ENCODE measurements at regions not wholly inside any gene's neighbourhood (a gene's known extent, or its start where the extent isn't known, plus 50 kb on each side); places are given as distances from the start of the nearest gene placed in this dataset.
"Not testable (repeated sequence)": the region's sequence is repeated elsewhere in the genome, so short reads cannot be mapped to it uniquely, and the experiment has no call there.

DNA sequence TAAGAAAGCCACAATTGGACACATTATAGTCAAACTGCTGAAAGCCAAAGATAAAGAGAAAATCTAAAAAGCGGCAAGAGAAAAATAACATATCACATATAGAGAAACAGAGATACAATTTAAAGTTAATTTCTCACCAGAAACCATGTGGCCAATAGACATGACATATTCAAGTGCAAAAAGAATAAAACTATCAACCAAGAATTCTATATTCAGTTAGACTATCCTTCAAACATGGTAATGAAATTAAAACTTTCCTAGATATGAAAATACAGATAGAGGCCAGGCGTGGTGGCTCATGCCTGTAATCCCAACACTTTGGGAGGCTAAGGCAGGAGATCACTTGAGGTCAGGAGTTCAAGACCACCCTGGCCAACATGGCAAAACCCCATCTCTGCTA is 129.1 kb upstream of the RNF32 start:
- DNase-seq = no peak

DNA sequence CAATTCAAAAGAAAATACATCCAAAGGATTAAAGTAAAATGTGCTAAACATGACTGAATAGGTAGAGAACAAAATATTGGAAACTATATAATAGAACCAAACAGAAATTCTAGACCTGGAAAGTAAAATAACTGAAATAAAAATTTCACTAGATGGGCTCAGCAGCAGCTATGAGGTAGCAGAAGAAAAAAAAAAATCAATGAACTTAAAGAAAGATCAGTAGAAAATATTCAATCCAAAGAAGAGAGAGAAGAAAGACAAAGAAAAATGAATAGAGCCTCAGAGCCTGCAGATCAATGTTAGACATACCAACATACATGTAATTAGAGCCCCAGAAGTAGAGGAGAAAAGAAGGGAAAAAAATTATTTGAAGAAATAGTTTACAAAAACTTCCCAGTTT is 129.6 kb upstream of the RNF32 start:
- DNase-seq = no peak

DNA sequence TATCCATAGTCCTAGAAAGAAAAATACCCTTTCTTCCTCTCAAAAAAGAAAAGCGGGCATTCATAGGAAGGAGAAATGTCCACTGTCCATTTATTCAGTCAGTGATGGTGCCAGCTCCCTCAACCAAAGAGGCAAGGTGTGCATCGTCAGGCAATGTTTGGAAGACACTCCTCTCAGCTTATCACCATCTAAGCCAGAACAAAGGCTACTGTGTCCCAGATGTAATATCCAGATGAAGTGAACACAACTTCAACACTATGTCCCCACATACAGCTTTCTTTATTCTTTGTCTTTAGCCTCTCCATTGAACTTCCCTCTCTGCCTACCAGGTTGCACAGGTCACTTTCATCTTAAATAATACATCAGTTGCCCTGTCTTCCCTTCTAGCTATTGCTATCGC is 131.4 kb upstream of the RNF32 start:
- no peak for DNase-seq

DNA sequence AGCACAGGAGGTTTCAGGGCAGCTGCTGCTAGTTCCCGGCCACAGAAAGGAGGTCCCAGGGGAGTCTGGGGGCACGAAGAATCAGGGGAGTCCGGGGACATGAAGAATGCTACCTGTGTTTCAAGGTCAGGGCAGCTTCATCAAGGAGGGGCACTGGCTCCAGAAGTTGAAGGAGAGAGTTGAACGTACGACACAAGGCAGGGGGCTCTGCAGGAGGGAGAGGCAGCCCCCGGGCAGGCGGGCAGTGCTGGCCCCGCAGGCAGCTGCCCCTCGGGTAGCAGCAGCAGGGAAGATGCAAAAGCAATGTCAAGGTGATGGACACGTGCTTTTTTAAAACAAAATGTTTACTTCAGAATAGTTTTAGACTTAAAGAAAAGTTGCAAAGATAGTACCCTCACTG is 134.7 kb upstream of the RNF32 start:
- DNase-seq = no peak

DNA sequence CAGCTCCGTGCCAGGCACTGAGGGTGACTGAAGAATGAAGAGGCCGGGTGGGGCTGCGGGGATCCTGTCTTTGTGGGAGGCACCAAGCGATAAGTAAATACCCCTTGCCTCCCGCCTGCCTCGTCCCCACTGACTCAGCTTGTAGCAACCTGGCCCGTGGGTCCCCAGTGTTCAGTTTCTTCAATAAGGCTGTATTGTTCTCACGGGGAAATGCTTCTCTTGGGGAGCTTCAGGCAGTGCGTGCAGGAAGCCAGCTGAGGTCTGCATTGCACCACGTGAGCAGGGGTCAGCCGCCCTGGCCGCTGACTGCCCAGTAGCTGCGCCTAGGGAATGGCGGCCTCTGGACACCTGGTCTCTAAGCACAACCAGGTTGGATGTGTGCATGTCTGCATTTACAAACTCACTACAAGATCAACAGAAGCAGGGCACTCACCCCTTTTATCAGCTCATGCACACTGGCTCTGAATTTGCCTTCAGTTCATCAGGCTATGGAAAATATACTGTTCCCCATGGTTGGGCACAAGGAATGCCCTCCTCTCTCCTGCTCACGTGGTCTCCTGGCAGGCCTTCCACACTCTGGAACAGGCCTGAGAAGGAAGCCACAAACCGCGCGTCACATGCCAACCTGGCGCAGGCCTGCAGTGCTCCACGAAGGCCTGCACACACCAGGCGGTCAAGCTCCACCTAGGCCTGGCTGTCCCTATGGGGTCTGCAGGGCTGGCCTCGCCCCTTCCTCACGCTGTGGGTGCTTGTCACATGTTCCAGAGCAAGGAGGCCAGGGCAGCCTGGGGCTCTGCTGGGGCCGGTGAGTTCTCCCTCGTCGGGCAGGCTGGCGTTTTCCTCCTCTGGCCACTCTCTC is 135.7 kb upstream of the RNF32 start:
- no peak for DNase-seq

DNA sequence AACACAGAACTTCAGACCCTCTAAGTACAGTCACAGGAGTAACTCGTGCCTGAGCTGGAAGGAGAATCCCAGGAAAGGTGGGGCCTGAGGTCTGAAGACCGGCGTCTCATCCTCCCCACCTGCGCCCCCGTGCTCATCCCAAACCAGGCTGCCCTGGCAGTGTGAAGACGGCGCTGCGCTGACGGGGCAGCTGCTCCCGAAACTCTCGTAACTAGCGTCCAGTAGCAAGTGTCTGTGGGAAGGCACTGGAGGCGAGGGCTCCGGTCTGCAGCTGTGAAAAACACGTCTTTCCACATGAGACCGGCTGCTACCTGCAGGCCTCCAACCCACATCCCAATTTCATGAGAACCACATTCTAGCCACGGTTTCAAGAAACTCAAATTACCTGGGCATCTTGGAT is 136.6 kb upstream of the RNF32 start:
- no peak for DNase-seq

DNA sequence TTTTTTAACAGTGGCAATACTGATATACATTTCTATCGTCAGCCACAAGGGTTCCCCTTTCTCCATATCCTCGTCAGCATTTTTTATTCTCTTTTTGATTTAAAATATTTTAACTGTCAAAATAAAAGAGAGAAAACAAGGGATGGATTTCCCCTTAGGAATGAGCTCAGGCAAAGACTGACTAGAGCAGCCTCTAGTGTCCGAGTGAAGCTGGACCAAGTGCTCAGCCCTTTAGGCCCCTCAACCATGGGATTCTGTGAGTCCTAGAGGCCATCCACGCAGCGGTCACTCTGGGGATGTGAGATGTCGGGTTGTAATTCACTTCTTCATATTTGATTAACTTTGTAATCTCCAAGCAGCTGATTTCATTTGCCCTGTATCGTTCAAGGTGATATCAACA is 137.4 kb upstream of the RNF32 start:
- no peak for DNase-seq

DNA sequence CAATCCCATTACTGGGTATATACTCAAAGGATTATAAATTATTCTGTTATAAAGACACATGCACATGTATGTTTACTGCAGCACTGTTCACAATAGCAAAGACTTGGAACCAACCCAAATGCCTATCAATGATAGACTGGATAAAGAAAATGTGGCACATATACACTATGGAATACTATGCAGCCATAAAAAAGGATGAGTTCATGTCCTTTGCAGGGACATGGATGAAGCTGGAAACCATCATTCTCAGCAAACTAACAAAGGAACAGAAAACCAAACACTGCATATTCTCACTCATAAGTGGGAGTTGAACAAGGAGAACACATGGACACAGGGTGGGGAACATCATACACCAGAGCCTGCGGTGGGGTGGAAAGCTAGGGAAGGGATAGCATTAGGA is 138.8 kb upstream of the RNF32 start:
- not testable (repeated sequence) for DNase-seq

DNA sequence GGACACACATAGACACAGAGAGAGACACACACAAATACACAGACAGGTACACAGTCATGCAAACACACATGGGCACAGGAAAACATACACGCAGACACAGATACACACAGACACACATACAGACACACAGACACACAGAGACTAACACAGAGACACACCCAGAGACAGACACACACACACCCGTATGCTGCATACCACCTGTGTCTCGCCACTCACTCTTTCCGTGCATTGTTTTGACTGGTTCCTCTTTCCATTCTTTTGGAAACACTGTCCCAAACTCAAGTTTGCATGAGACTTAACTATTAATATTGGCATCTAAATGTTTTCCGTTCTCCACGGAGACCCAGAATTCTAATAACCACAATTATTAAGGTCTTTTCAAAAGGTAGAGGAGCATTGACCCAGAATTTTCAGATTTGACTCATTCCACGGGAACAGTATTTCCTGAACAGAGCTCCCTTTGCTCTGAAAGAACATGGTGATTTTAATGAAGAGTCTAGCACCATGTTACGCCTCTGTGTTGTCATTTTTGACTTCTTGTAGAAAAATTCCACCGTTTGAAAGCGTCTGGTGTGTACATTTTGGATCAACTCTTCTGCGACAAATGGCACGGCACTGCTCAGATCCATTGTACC is 141.2 kb upstream of the RNF32 start:
- no peak for DNase-seq

DNA sequence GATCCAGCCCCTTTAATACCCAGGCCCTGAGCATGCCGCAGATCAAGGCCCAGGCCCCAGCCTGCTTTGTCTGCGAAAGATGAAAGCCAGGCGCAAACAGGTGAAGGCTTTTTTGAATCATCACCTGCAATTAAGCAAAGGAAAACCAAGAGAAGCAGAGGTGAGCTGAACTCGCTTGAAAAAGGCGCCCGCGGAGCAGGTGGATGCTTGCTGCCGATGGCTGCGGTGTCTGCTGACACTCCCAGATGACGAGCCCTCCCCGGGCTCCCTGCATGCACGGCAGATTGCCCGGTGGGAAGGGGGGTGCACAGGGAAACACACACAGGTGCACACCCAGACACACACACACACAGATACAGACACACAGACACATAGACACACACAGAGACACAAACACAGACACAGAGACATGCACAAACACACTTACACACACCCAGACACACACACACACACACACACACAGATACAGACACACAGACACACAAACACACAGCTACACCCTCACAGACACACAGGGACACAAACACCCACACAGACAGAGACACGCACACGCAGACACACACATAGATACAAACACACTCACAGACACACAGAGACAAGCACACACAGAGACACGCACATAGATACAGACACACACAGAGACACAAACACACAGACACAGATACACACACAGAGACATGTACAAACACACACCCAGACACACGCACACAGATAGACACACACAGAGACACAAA is 142.6 kb upstream of the RNF32 start:
- peak; percentile 70 for DNase-seq

DNA sequence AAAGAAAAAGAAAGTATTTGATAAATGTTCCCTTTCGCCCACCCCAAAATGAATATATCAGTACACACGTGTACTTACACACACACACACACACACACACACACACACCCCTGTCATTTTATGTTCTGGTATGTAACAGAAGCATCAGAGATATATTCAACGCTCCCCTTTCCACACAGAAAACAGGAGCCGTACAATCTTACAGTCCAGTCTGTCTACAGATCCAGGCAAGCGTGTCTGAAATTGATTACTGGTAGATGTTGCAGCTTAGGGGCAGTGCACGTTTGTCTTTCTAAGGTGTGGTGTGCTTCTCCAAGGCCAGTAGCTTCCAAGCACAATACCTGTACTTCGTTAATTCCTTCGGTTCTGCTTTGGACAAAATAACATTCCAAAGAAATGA is 143.7 kb upstream of the RNF32 start:
- no peak for DNase-seq

DNA sequence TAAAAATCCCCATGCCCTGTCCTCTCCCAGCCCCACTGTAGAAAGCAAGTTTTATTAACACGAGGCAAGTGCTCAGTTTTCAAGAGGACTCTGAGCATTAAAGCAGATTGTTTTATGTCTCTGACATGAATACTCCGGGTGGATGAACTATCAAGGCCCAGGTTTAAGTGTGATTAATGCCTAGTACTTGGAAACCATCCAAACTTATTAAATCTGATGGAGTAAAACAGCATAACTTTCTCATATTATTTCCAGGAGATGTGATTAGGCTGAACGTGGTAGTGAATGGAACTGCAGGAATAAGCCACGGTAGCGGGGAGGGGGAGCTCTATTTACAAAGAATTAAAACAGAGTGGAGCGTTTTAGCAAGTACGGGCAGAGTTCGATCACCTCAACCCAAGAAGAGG is 144.2 kb upstream of the RNF32 start:
- DNase-seq = peak; percentile 63

DNA sequence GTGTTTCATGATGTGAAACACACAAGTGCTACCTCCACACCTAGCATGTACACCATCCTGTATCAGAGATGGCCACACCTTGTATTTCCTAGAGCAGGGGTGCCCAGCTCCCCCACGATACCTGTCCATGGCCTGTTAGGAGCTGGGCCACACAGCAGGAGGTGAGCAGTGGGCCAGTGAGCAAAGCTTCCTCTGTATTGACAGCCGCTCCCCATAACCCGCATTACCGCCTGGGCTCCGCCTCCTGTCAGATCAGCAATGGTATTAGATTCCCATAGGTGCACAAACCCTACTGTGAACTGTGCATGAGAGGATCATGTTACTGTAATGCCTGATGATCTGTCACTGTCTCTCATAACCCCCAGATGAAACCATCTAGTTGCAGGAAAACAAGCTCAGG is 145.6 kb upstream of the RNF32 start:
- peak; percentile 38 for DNase-seq

DNA sequence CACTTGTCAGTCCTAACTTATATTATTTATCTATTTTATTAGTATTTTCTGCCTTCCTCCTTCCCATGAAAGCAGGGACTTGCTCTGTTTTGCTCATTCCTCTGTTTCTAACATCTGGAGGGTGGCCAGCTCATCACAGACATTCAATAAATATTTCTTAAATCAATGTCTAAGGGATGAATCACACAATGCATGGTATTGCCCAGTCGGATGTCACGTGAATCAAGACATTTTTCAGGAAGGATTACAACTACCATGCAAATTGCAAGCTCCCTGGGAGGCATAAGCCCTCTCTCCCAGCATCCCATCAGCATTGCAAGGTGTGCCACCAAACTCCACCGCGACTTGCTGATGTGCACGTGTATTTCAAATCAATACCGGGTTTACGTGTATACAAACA is 146.6 kb upstream of the RNF32 start:
- DNase-seq = no peak

DNA sequence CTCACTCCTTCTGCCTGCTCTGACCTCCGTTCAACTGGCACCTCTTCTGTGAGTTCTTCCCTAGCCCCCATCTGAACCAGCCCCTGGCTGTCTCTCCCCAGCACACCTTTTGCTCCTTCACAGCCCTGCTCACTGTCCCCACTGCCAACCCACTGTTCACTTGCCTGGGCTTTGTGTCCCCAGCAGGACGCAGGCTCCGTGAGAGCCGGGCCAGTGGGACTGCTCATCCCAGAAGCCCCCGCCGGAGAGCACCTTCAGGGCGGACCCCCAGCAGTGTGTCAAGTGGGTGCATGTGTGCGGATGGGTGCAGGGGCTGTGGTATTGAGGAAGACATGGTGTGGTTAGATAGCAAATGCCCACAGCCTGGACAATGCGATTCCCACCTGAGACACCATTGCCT is 148.4 kb upstream of the RNF32 start:
- no peak for DNase-seq

DNA sequence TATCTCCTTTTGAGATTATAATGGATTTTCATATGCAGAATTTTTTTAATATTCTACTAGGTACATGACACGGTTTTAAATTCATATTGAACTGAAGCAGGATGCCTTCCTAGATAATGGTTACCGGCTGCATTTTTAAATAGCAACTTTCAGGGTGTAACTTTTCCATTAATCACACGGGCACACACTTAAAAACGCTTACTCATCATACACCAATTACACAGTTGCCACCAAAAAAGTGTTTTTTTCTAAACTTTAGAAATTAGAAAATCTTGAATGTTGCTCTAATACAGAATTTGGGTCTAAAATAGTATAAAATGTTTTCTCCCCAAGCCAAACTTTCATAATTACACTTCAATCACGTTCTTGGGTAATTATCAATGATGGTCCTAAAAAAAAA is 149.1 kb upstream of the RNF32 start:
- DNase-seq = no peak

DNA sequence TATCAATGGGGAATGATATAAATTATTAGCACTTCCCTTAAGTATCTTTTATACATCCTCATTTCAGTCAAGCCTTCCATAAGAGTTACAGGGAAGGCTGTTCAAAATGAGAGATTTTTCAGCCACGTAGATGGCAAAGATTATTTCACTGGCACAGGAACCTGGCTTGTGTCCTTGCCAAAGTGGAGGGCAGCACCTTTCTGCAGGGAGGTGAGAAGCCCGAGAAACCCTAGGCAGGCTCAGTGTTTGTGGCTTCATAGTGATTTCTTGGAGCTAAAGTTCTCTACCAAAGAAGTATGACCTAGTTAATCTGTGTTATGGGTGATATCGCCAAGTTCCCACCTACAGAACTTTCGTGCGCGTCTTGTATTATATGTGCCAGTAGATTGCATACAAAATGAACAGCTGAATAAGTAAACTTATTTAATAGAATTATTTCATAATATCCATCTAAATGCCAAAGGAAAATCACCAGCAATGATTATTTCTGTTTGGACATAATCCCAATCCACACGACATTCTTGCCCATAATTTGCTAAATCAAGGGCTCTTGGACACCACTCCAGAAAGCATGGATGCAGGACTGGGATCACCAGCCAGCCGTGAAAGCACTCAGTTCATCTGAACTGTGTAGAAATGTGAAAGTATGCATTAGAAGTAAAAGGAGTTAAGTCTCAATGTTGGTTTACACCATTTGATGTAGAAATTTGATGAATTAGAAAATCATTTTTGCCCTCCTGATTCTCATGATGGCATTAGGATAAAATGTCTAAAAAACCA is 150.4 kb upstream of the RNF32 start:
- no peak for DNase-seq

DNA sequence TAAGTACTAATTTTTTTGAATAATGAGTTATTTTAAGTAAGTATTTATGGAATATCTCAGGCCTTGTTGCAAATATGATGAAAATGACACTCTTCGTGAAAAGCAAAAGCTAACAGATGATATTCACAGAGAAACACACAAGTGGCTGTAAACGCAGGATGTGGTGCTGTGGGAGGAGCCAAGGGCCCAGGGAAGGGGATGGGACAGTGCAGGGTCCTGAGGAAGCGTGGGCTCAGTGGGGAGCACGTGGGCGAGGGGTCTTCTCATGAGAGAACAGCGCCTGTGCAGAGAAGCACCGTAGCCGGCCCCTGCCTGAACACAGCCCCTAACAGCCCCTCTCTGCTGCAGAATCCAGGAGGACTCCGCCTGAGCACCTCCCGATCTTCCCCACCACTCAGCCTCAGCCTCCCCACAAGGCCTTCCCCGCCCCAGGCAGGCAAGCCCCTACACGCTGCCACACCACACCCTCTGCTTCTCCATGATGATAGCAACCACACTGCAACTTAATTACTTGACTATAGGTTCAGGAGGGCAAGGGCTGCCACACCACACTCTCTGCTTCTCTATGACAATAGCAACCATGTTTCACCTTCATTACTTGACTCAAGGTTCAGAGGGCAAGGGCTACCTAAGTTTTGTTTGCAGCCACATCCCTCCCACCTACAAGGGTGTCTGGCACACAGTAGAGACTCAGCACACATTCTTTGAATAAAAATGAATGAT is 152.6 kb upstream of the RNF32 start:
- DNase-seq = peak; percentile 24

DNA sequence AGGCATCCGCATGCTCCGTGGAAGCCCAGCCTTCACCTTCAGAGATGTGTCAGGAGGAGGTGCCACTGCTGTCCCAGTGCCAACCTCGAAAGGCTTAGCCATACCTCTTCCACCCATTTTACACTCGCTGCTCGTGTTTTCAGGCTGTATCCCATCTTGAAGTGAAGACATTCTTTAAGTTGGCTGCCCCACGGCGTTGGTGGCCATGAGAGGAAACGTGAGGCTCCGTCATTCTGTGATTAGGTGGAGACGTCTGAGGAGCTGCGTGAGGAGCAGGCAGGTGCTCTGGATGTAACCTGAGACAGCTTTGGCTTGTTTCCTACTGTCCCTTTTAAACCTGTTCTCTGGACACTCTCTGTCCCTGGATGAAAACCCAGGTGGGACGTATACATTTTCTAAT is 159.9 kb upstream of the RNF32 start:
- DNase-seq = no peak

DNA sequence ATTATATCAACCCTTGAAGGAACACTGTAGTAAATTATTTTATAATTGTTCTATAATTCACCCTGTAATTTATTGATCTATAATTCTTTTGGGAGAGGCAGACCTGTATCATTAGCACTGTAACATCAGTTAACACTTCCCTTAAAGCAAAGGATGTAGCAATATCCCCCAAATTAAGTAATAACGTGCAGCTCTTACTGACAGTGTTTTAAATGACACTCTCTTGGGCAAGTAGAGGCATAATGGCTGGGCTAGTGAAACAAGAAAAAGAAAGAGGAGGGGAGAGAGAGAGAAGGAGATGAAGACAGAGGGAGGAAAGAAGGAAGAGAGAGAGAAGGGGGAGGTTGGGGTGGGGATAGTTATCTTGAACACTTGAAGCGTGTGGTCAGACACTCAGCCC is 161.0 kb upstream of the RNF32 start:
- DNase-seq = no peak

DNA sequence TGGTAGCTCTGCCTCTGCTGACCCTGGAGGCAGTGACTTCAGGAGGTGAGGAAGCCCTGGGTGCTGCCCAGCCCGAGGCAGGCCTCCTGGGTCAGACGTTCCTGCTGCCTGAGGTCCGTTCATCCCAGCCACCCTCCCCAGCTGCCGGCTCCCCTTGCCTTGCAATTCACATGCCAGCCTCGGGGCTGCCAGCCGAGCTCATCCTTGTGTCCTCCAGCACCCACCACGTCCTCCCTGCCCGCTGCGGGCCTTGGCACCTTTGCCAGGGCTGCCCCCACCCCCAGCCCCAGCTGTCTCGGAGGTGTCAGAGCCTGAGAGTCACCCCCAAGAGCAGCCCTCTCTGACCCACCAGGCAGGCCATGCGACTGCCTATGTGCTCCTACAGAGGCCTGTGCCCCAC is 162.1 kb upstream of the RNF32 start:
- DNase-seq = no peak

DNA sequence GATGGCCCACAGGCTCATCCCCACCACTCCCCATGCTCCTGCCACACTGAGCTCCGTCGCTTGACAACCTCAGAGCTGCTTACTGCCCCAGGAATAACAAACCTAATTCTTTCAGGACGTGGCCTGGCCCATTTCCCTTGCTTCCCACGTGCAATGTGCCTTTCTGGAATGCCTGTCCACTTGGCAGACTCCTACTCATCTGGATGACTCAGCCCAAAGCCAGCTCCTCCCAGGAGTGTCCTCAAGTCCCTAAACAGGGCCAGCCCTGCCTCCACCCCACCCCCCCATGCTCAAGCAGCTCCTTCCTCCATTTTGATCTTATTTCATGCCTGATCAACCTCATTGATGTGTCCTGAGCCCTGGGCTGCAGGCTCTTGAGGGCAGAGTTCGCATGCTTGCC is 164.9 kb upstream of the RNF32 start:
- no peak for DNase-seq

DNA sequence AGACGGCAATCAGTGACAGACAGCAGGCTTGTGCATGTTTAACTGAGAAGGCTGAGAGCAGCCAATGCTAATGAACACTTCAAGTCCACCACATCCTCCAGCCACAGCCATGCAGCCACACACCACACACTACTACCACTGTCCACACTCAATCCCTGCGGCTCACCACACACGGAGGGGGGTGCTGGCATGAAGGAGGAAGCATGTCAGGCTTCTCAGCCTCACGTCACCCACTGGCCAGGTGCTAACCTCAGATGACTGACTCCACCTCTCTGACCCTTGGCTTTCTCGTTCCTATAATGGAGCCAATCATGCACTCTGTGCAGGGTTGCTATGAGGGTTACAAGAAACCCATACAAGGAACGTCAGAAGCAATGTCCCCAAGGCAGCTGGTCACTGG is 165.4 kb upstream of the RNF32 start:
- no peak for DNase-seq
